ENCODE measurements at regions not wholly inside any gene's neighbourhood (a gene's known extent, or its start where the extent isn't known, plus 50 kb on each side); places are given as distances from the start of the nearest gene placed in this dataset.

DNA sequence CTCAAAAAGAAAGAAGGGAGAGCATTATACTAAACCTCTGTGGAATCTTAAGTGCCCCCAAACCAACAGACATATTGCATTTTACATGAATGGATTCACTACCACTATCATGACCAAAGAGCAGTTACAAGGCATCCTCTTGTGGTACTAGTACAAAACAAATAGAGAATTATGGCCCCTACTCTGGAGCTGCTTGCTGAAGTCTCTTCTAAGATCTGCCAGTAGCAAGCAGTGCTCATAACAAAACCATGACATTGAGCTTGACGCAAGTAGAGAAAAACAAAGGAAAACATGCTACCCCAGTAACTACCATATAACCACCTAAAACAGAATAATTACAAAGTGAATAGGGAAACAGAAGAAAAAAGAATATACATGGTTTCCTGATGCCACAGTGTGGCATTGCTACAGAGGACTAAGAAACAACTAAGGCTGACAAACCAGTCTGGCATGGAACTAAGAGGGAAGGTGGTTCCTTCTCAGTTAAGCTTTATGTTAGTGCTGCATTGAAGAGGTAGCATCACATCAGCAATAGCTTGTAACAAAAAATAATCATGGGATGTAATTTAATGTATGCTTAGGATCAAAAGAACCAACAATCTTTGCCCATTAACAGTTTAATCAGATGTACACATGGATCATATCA lies 150.2 kb upstream of the AGR3 start:
- H3K4me1 ChIP-seq: peaks cover 10 to 89% (median 39%) of the 10 kb centered on the region in 10 experiments
- no peak overlapping the region for H3K9ac ChIP-seq
- peak overlapping the region in 6 of 11 experiments; percentile 7 to 54 (median 33); a peak in 8 of 22 replicates for H3K4me2 ChIP-seq
- no peaks in the 10 kb centered on the region for H4K20me1 ChIP-seq
- peaks cover 0 to 25% (median 9%) of the 10 kb centered on the region in 11 experiments; a peak in 12 of 22 replicates for H3K9me3 ChIP-seq (replicated peaks in 1 of 11)
- 0 out of 22 replicates have a peak, but pooled peaks cover 0 to 6% (median 0%) of the 10 kb centered on the region in 11 experiments for H3K36me3 ChIP-seq
- H3K27ac ChIP-seq: peak overlapping the region in 8 of 11 experiments; percentile 6 to 48 (median 22); a peak in 8 of 22 replicates
- TF ChIP-seq Cebpa-rat (IDR thresholded peaks at IDR 0.05): no peak
- H3K4me3 ChIP-seq: no peak overlapping the region
- no peaks in the 10 kb centered on the region for H3K27me3 ChIP-seq

GRCh38 chr7:17033245-17033644 lies 151.5 kb upstream of the AGR3 start:
- H4K20me1 ChIP-seq: no peaks in the 10 kb centered on the region
- H3K4me2 ChIP-seq: peak overlapping the region in 3 of 11 experiments; percentile 38 to 63 (median 45); a peak in 5 of 22 replicates
- TF ChIP-seq Cebpa-rat (IDR thresholded peaks at IDR 0.05): no peak
- peaks cover 12 to 89% (median 46%) of the 10 kb centered on the region in 10 experiments for H3K4me1 ChIP-seq
- no peak overlapping the region for H3K9ac ChIP-seq
- H3K27me3 ChIP-seq: no peaks in the 10 kb centered on the region
- H3K36me3 ChIP-seq: 0 out of 22 replicates have a peak, but pooled peaks cover 0 to 2% (median 0%) of the 10 kb centered on the region in 11 experiments
- peaks cover 0 to 17% (median 4%) of the 10 kb centered on the region in 11 experiments; a peak in 11 of 22 replicates for H3K9me3 ChIP-seq (replicated peaks in 1 of 11)
- H3K4me3 ChIP-seq: no peak overlapping the region
- peak overlapping the region in 4 of 11 experiments; percentile 10 to 43 (median 26); a peak in 4 of 22 replicates for H3K27ac ChIP-seq

- H3K27me3 ChIP-seq: no peaks in the 10 kb centered on the region
- H4K20me1 ChIP-seq: no peaks in the 10 kb centered on the region
- peak overlapping the region in 3 of 11 experiments; percentile 3 to 97 (median 96); a peak in 4 of 22 replicates for H3K27ac ChIP-seq
- H3K4me1 ChIP-seq: peaks cover 26 to 90% (median 59%) of the 10 kb centered on the region in 10 experiments
- H3K4me2 ChIP-seq: peak overlapping the region in 4 of 11 experiments; percentile 69 to 88 (median 78); a peak in 8 of 22 replicates
- no peak for TF ChIP-seq Cebpa-rat (IDR thresholded peaks at IDR 0.05)
- no peak overlapping the region for H3K9ac ChIP-seq
- peaks cover 0 to 4% (median 0%) of the 10 kb centered on the region in 11 experiments; a peak in 4 of 22 replicates for H3K9me3 ChIP-seq (replicated peaks in 1 of 11)
- H3K36me3 ChIP-seq: no peaks in the 10 kb centered on the region
- H3K4me3 ChIP-seq: no peak overlapping the region
These were observed 154.8 kb upstream of the AGR3 start for GRCh38 chr7:17036584-17036983.

DNA sequence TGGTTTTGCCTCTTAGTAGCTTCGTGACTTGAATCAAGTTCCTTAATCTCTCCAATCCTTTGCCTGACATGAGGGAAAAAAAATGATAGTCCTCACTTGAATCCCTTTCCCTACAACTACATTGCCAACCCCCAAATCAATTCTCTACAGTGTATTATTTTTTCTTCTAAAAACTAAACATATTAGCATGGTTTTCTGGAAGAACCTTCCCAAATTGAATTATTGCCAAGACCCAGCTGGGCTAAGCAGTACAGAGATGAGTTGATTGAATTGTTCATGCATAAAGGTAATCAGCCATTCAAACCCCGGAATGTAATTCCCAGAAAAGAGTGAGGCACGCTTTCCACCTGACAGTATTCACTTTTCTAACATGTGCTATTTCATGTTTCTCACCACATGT lies 155.6 kb upstream of the AGR3 start:
- no peak for TF ChIP-seq Cebpa-rat (IDR thresholded peaks at IDR 0.05)
- peak overlapping the region in 6 of 11 experiments; percentile 6 to 97 (median 62); a peak in 6 of 22 replicates for H3K27ac ChIP-seq

GRCh38 chr7:17038160-17038782 lies 156.5 kb upstream of the AGR3 start:
- Histone ChIP-seq H3K9ac (peak overlapping the region in 1 of 11 experiments; percentile 9; a peak in 1 of 22 replicates), H3K9me3 (replicated peaks in 1 of 11) (peaks cover 0 to 4% (median 0%) of the 10 kb centered on the region in 11 experiments; a peak in 4 of 22 replicates), H4K20me1 (no peaks in the 10 kb centered on the region), H3K27me3 (no peaks in the 10 kb centered on the region), H3K4me3 (no peak overlapping the region), H3K27ac (peak overlapping the region in 9 of 11 experiments; percentile 86 to 97 (median 91); a peak in 17 of 22 replicates), H3K36me3 (no peaks in the 10 kb centered on the region), H3K4me1 (peaks cover 41 to 90% (median 65%) of the 10 kb centered on the region in 10 experiments), H3K4me2 (peak overlapping the region; percentile 54 to 88 (median 71); a peak in 20 of 22 replicates)
- TF ChIP-seq Cebpa-rat (IDR thresholded peaks at IDR 0.05): no peak

More for the DNA sequence above, 155.6 kb upstream of the AGR3 start:
- Histone ChIP-seq H3K9me3 (replicated peaks in 1 of 11) (peaks cover 0 to 4% (median 0%) of the 10 kb centered on the region in 11 experiments; a peak in 4 of 22 replicates), H4K20me1 (no peaks in the 10 kb centered on the region), H3K4me1 (peaks cover 34 to 90% (median 59%) of the 10 kb centered on the region in 10 experiments), H3K27me3 (no peaks in the 10 kb centered on the region), H3K9ac (no peak overlapping the region), H3K4me2 (peak overlapping the region in 6 of 11 experiments; percentile 6 to 88 (median 78); a peak in 7 of 22 replicates), H3K4me3 (no peak overlapping the region), H3K36me3 (no peaks in the 10 kb centered on the region)

- Histone ChIP-seq H3K4me2 (peak overlapping the region; percentile 54 to 88 (median 71); a peak in 21 of 22 replicates), H3K27ac (peak overlapping the region; percentile 81 to 97 (median 89); a peak in 18 of 22 replicates), H3K27me3 (no peaks in the 10 kb centered on the region), H3K4me1 (peaks cover 43 to 93% (median 70%) of the 10 kb centered on the region in 10 experiments), H4K20me1 (no peaks in the 10 kb centered on the region), H3K9ac (peak overlapping the region in 3 of 11 experiments; percentile 9 to 79 (median 36); a peak in 2 of 22 replicates), H3K36me3 (no peaks in the 10 kb centered on the region), H3K9me3 (replicated peaks in 1 of 11) (peaks cover 0 to 4% (median 0%) of the 10 kb centered on the region in 11 experiments; a peak in 4 of 22 replicates), H3K4me3 (no peak overlapping the region)
- TF ChIP-seq Cebpa-rat (IDR thresholded peaks at IDR 0.05): no peak
These were observed 157.0 kb upstream of the AGR3 start for GRCh38 chr7:17038783-17039170.

DNA sequence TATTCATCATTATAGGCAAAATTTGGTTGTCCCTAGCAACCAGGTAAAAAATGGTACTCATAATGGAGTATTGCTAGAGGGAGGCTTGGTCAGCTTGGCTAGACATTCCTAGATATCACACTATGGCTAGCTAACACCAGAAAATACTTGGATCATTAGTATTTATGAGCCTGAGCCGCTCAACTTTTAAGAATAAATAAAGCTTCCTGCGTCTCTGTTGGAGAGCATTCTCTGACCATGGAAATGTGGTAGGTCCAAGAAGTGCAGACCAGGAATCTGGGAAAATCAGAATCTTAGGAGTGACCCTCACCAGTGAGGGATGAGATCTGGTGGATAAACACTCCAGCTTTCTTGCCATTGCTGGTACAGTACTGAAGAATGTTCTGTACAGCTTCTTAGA lies 157.6 kb upstream of the AGR3 start:
- Histone ChIP-seq H3K9ac (peak overlapping the region in 6 of 11 experiments; percentile 2 to 79 (median 39); a peak in 7 of 22 replicates), H3K27me3 (no peaks in the 10 kb centered on the region), H4K20me1 (no peaks in the 10 kb centered on the region), H3K27ac (peak overlapping the region; percentile 81 to 97 (median 89); a peak in 21 of 22 replicates), H3K4me3 (peak overlapping the region in 2 of 10 experiments; percentile 5 to 9; a peak in 1 of 20 replicates), H3K4me1 (peaks cover 43 to 97% (median 76%) of the 10 kb centered on the region in 10 experiments), H3K4me2 (peak overlapping the region; percentile 54 to 88 (median 71)), H3K9me3 (replicated peaks in 1 of 11) (peaks cover 0 to 4% (median 0%) of the 10 kb centered on the region in 11 experiments; a peak in 4 of 22 replicates), H3K36me3 (no peaks in the 10 kb centered on the region)
- TF ChIP-seq Cebpa-rat (IDR thresholded peaks at IDR 0.05): no peak

DNA sequence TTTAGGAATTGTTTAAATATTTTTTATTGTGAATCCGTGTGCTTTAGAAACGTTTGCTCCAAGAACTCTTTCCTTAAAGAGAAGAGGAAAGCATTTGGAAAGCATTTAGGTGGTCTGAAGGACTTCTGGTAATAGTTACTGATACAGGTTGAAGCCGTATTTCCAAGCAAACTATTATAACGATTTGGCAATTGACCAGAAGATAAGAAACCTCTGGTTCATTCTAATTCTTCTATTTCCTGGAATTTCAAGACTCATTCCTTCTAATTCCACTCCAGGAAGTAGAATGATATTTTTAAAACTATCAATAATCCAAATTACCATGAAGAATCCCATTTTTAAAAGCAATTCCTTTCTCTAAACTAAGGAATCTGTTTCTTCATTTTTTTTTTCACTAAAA lies 158.9 kb upstream of the AGR3 start:
- Histone ChIP-seq H3K9ac (peak overlapping the region in 9 of 11 experiments; percentile 25 to 81 (median 71); a peak in 13 of 22 replicates), H3K4me2 (peak overlapping the region in 8 of 11 experiments; percentile 42 to 88 (median 72); a peak in 15 of 22 replicates), H3K4me3 (no peak overlapping the region), H3K27me3 (no peaks in the 10 kb centered on the region), H3K9me3 (replicated peaks in 1 of 11) (peaks cover 0 to 9% (median 0%) of the 10 kb centered on the region in 11 experiments; a peak in 4 of 22 replicates), H3K27ac (peak overlapping the region; percentile 81 to 97 (median 89)), H4K20me1 (no peaks in the 10 kb centered on the region), H3K4me1 (peaks cover 38 to 97% (median 72%) of the 10 kb centered on the region in 10 experiments), H3K36me3 (no peaks in the 10 kb centered on the region)
- no peak for TF ChIP-seq Cebpa-rat (IDR thresholded peaks at IDR 0.05)

Data from BLaER1 treated with 17β-estradiol and CSF1 and Interleukin-3, amounts not matched to agents 10 nM and 100 nM (cell line).